Brain microvascular endothelial cell (primary cell): ENCODE measurements at regions not wholly inside any gene's neighbourhood (a gene's known extent, or its start where the extent isn't known, plus 50 kb on each side); places are given as distances from the start of the nearest gene placed in this dataset.
A peak's percentile ranks its signal among the peaks of the same experiment; 100 is the strongest.
"Not testable (repeated sequence)": the region's sequence is repeated elsewhere in the genome, so short reads cannot be mapped to it uniquely, and the experiment has no call there.

Experiments
- DNase-seq: peaks from one replicate; pipeline ENCODE4 v3.0.0-alpha.2; 2020
- H3K27ac ChIP-seq: fragments of 250-450 bp; sonication (Bioruptor Pico); 2 replicates; pipeline ENCODE4 v1.5.1; 2020; ENCODE audit warnings: mild to moderate bottlenecking, moderate library complexity
- H3K27me3 ChIP-seq: fragments of 250-450 bp; sonication (Bioruptor Pico); replicated peaks from 2 replicates; pipeline ENCODE4 v1.5.1; 2020; ENCODE audit warnings: mild to moderate bottlenecking
- H3K36me3 ChIP-seq: fragments of 250-450 bp; sonication (Bioruptor Pico); replicated peaks from 2 replicates; pipeline ENCODE4 v1.5.1; 2020; ENCODE audit warnings: mild to moderate bottlenecking
- H3K4me3 ChIP-seq: 2 replicates; pipeline ENCODE4 v1.5.1; 2011; ENCODE audit warnings: low read depth, mild to moderate bottlenecking, control low read depth, low read length, moderate library complexity
- CTCF ChIP-seq: IDR thresholded peaks from 2 replicates; pipeline ENCODE4 v1.5.1; 2011; ENCODE audit warnings: low read depth, mild to moderate bottlenecking, moderate library complexity, low read length, control low read depth, inconsistent platforms; ENCODE audit errors: missing control alignments
- in situ Hi-C: cut with HindIII; loops from 2 replicates; pipeline ENCODE4 v1.10.0; 2017; ENCODE audit warnings: low sequenced_read_pairs, low pct_ligation_motif_present

- no peaks in the 10 kb centered on the region for H3K36me3 ChIP-seq
- H3K27me3 ChIP-seq: no peaks in the 10 kb centered on the region
- no peak overlapping the region for H3K27ac ChIP-seq
- in situ Hi-C loops: no loop called here
- TF ChIP-seq CTCF: no peak
- no peak for DNase-seq
- H3K4me3 ChIP-seq: no peak overlapping the region
These were observed 255.9 kb upstream of the ERBB4 start for GRCh38 chr2:212794471-212794870.

DNA sequence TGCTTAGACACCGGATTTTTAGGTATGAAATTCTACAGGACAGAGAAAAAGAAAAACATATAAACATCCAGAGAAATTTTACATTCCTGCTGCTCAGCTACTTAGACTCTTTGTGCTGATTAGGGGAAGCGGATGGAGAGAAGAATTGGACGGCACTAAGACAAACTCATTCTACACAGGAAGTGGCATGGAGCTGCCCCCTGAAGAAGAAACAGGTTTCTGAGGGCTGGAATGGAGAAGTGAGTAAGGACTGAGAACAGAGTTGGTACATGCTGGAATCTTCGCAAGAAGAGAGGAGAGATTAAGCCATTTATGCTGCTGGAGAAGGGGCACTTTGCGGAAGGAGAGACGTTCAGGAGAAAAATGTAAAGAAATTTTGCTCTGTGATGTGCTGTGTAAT lies 253.0 kb upstream of the ERBB4 start:
- no peaks in the 10 kb centered on the region for H3K27me3 ChIP-seq
- H3K4me3 ChIP-seq: no peak overlapping the region
- H3K36me3 ChIP-seq: no peaks in the 10 kb centered on the region
- DNase-seq: no peak
- in situ Hi-C loops: no loop called here
- H3K27ac ChIP-seq: no peak overlapping the region
- no peak for TF ChIP-seq CTCF

GRCh38 chr2:212786088-212786487 lies 247.5 kb upstream of the ERBB4 start:
- H3K27me3 ChIP-seq, H3K4me3 ChIP-seq, in situ Hi-C loops, H3K27ac ChIP-seq, H3K36me3 ChIP-seq, DNase-seq: not testable (repeated sequence)

DNA sequence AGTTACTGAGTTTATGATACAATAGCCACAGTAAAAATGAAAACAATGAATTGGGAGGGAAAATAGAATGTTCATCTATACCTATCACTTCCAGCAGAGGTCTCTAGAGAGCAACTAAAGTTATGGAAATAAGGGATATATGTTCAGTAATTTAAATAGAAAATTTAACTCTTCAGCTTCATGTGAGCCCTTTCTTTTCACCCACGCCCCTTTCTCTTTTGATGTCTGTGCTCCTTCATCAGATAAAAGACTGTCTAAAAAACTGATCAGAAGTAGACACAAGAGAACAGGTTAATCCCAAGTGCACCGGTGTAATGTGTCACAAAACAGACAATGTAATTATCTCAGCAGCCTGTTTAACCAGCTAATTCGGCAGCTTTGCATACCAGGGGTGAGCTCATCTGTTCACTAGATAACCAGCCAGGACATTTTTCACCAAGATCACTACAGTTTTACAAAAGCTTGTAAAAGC lies 238.5 kb upstream of the ERBB4 start:
- Histone ChIP-seq H3K36me3 (no peaks in the 10 kb centered on the region), H3K27me3 (no peaks in the 10 kb centered on the region), H3K4me3 (peak overlapping the region; percentile 27), H3K27ac (peak overlapping the region; percentile 18)
- peak; percentile 31 for DNase-seq
- TF ChIP-seq CTCF: peak; percentile 54
- in situ Hi-C loops: no loop called here

DNA sequence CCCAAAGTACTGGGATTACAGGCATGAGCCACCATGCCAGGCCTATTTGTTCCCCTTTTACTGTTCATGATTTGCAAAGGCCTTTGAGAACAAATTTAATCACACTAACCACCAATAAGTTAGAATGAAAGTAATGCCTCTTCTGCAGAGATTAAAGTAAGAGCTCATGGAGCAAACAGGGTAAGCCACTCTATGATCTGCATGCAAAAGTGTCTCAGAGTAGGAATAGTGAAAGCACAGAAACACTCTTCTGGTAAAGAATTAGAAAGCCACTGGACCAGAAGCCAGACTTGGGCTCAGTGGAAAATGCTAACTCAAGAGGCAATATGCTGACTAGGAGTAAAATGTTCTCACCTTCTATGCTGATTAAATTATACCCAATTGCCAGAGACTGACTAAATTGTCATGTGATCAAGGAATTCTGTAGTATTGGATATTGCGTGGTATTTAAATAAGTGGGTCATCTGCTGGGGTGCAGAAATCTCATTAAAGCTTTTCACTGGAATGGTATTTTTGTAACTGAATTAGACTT lies 235.3 kb upstream of the ERBB4 start:
- H3K4me3 ChIP-seq: no peak overlapping the region
- H3K27me3 ChIP-seq: no peaks in the 10 kb centered on the region
- no peaks in the 10 kb centered on the region for H3K36me3 ChIP-seq
- no peak for DNase-seq
- TF ChIP-seq CTCF: no peak
- no peak overlapping the region for H3K27ac ChIP-seq
- in situ Hi-C loops: no loop called here

DNA sequence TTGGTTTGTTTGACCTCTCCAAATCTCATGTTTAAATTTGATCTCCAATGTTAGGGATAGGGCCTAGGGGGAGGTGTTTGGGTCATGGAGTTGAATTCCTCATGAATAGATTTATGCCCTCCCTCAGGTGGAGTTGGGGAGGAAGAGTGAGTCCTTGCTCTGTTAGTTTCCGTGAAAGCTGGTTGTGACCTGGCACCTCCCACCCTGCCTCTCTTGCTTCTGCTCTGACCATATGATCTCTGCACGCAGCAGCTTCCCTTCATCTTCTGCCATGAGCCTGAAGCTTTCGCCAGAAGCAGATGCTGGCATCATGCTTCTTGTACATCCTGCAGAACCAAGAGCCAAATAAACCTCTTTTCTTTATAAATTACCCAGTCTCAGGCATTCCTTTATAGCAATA lies 231.6 kb upstream of the ERBB4 start:
- no peak for DNase-seq
- H3K36me3 ChIP-seq: no peaks in the 10 kb centered on the region
- H3K27me3 ChIP-seq: no peaks in the 10 kb centered on the region
- TF ChIP-seq CTCF: no peak
- no peak overlapping the region for H3K4me3 ChIP-seq
- no peak overlapping the region for H3K27ac ChIP-seq
- in situ Hi-C loops: no loop called here
